OCI-LY7 (cell line): ENCODE measurements at regions not wholly inside any gene's neighbourhood (a gene's known extent, or its start where the extent isn't known, plus 50 kb on each side); places are given as distances from the start of the nearest gene placed in this dataset.

ENCODE experiments used
- BruUV-seq: library from RNA; stranded (reverse); fragments of 400-500 nt; replicated peaks from 2 replicates; lab custom pipeline; 2021; lab: Mats Ljungman, UMichigan
- CTCF ChIA-PET: fragments of 300-600 bp; sonication (Branson Sonifier 250); formaldehyde crosslinking; loops from one replicate; lab custom pipeline; 2022; ENCODE audit warnings: antibody characterized with exemption; ENCODE audit not compliant: unreplicated experiment; lab: Charles Lee
- POLR2A ChIA-PET: fragments of 300-600 bp; sonication (Branson Sonifier 250); formaldehyde crosslinking; loops from one replicate; lab custom pipeline; 2022; ENCODE audit warnings: antibody characterized with exemption; lab: Charles Lee
- DNase-seq: peaks from one replicate; pipeline ENCODE4 v3.0.0-alpha.2; 2015; ENCODE audit warnings: low spot score
- H2AFZ ChIP-seq: fragments of 200-600 bp; sonication (generic), shearing (Covaris generic); 2 replicates; pipeline ENCODE4 v1.6.1; 2014; ENCODE audit warnings: mild to moderate bottlenecking, antibody characterized with exemption, low read length, moderate library complexity
- H3K27ac ChIP-seq: fragments of 200-600 bp; sonication (generic); 2 replicates; pipeline ENCODE4 v1.5.1; 2014; ENCODE audit warnings: mixed run types, low read depth, mild to moderate bottlenecking, moderate library complexity, low read length, inconsistent platforms; ENCODE audit not compliant: poor library complexity, severe bottlenecking
- H3K36me3 ChIP-seq: fragments of 200-600 bp; sonication (generic); 2 replicates; pipeline ENCODE4 v1.6.1; 2014; ENCODE audit warnings: mild to moderate bottlenecking, antibody characterized with exemption, low read length, moderate library complexity, mixed read lengths; ENCODE audit not compliant: insufficient read depth
- H3K4me1 ChIP-seq: fragments of 200-600 bp; sonication (generic); 2 replicates; pipeline ENCODE4 v1.5.1; 2014; ENCODE audit warnings: mild to moderate bottlenecking, low read length; ENCODE audit not compliant: insufficient read depth, poor library complexity, severe bottlenecking
- H3K4me2 ChIP-seq: fragments of 200-600 bp; sonication (generic); 2 replicates; pipeline ENCODE4 v1.6.1; 2014; ENCODE audit warnings: mild to moderate bottlenecking, low read length
- H3K4me3 ChIP-seq: fragments of 200-600 bp; sonication (generic); 2 replicates; pipeline ENCODE4 v1.5.1; 2014; ENCODE audit warnings: mild to moderate bottlenecking, low read depth, low read length; ENCODE audit not compliant: poor library complexity, severe bottlenecking
- H3K79me2 ChIP-seq: fragments of 200-600 bp; sonication (generic); 2 replicates; pipeline ENCODE4 v1.6.1; 2016; ENCODE audit warnings: low read depth, mild to moderate bottlenecking, low read length, moderate library complexity, mixed read lengths; ENCODE audit not compliant: insufficient read depth
- H3K9me2 ChIP-seq: fragments of 200-600 bp; sonication (generic); 2 replicates; pipeline ENCODE4 v1.6.1; 2016; ENCODE audit warnings: mild to moderate bottlenecking, low read length, mixed read lengths; ENCODE audit not compliant: insufficient read depth
- H3K9me3 ChIP-seq: fragments of 200-600 bp; sonication (generic); 2 replicates; pipeline ENCODE4 v1.6.1; 2014; ENCODE audit warnings: mild to moderate bottlenecking, mixed run types, low read length, mixed read lengths
- H4K20me1 ChIP-seq: fragments of 200-600 bp; sonication (generic); 2 replicates; pipeline ENCODE4 v1.6.1; 2014; ENCODE audit warnings: mild to moderate bottlenecking, antibody characterized with exemption, low read length, moderate library complexity, mixed read lengths; ENCODE audit not compliant: insufficient read depth
- CTCF ChIP-seq: fragments of 200-600 bp; sonication (generic); conservative IDR thresholded peaks from 2 replicates; pipeline ENCODE4 v1.5.1; 2014; ENCODE audit warnings: mild to moderate bottlenecking, antibody characterized with exemption, low read length, moderate library complexity, mixed read lengths
- EZH2phosphoT487 ChIP-seq: fragments of 200-600 bp; sonication (generic); IDR thresholded peaks from 2 replicates; pipeline ENCODE4 v1.6.1; 2018; ENCODE audit warnings: low read depth, borderline replicate concordance, mild to moderate bottlenecking, mixed run types, antibody characterized with exemption, low read length, moderate library complexity, mixed read lengths
- intact Hi-C: fragments of 100-400 bp; cut with micrococcal nuclease; formaldehyde crosslinking; loops from one replicate; pipeline ENCODE4 v1.10.0; 2022; ENCODE audit not compliant: unreplicated experiment

GRCh38 chr17:56739776-56740175, 93.9 kb downstream of the C17orf67 start:
- H3K4me1 ChIP-seq: no peaks in the 10 kb centered on the region
- H3K4me2 ChIP-seq: no peak overlapping the region
- H3K9me3 ChIP-seq: no peaks in the 10 kb centered on the region
- H4K20me1 ChIP-seq: no peaks in the 10 kb centered on the region
- no peak overlapping the region for H2AFZ ChIP-seq
- no peak overlapping the region for H3K4me3 ChIP-seq
- no peak for DNase-seq
- no peak overlapping the region for H3K27ac ChIP-seq
- H3K79me2 ChIP-seq: no peaks in the 10 kb centered on the region
- ChIA-PET POLR2A (no interaction called here), CTCF (no interaction called here)
- no TSS peak for BruUV-seq
- TF ChIP-seq CTCF (no peak), EZH2phosphoT487 (no peak)
- no peaks in the 10 kb centered on the region for H3K36me3 ChIP-seq
- no peaks in the 10 kb centered on the region for H3K9me2 ChIP-seq
- intact Hi-C loops: no loop called here

- no peak overlapping the region for H3K4me3 ChIP-seq
- H3K4me1 ChIP-seq: no peaks in the 10 kb centered on the region
- BruUV-seq: no TSS peak
- H3K9me2 ChIP-seq: no peaks in the 10 kb centered on the region
- H2AFZ ChIP-seq: no peak overlapping the region
- H3K36me3 ChIP-seq: no peaks in the 10 kb centered on the region
- no peak overlapping the region for H3K4me2 ChIP-seq
- CTCF ChIA-PET: no interaction called here
- H3K79me2 ChIP-seq: no peaks in the 10 kb centered on the region
- H3K27ac ChIP-seq: no peak overlapping the region
- no peak for DNase-seq
- no peaks in the 10 kb centered on the region for H3K9me3 ChIP-seq
- POLR2A ChIA-PET: interaction anchor here (0.6 kb wide), 1 partner anchor 1843 kb away, joined by 3 read pairs; no protein-coding TSS in a partner anchor
- no peaks in the 10 kb centered on the region for H4K20me1 ChIP-seq
- intact Hi-C loops: no loop called here
- TF ChIP-seq CTCF (no peak), EZH2phosphoT487 (no peak)
These were observed 93.2 kb downstream of the C17orf67 start for GRCh38 chr17:56740481-56740880.
